GM12878 (cell line): ENCODE measurements at regions not wholly inside any gene's neighbourhood (a gene's known extent, or its start where the extent isn't known, plus 50 kb on each side); places are given as distances from the start of the nearest gene placed in this dataset.

Experiments
- ATAC-seq: fragments of 200-7000 bp; cut with Tn5 transposase; 3 replicates; pipeline ENCODE4 v1.9.1; 2020; ENCODE audit warnings: mild to moderate bottlenecking, moderate library complexity
- BruUV-seq: library from RNA; stranded (reverse); fragments of 400-500 nt; replicated peaks from 2 replicates; lab custom pipeline; 2021; lab: Mats Ljungman, UMichigan
- CTCF ChIA-PET: fragments of 300-600 bp; sonication (Branson Sonifier 250); formaldehyde crosslinking; extraction: SDS; loops from one replicate; lab custom pipeline; 2021; ENCODE audit warnings: inconsistent platforms; lab: Yijun Ruan, JAX
- POLR2A ChIA-PET: fragments of 350-600 bp; formaldehyde crosslinking; extraction: SDS; loops from one replicate; lab custom pipeline; 2021; ENCODE audit warnings: inconsistent platforms; lab: Charles Lee
- RAD21 ChIA-PET: fragments of 300-600 bp; sonication (Branson Sonifier 250); formaldehyde crosslinking; loops from one replicate; lab custom pipeline; 2023; ENCODE audit warnings: antibody characterized with exemption; ENCODE audit not compliant: unreplicated experiment; lab: Charles Lee
- SMC1A ChIA-PET: fragments of 300-600 bp; sonication (Branson Sonifier 250); formaldehyde crosslinking; loops from one replicate; lab custom pipeline; 2023; ENCODE audit not compliant: unreplicated experiment, uncharacterized antibody; lab: Charles Lee
- DNase-seq: peaks from one replicate; pipeline ENCODE4 v3.0.0-alpha.2; 2011; ENCODE audit warnings: low read depth, low spot score
- FAIRE-seq: peaks from 3 replicates; lab custom pipeline; 2011; peaks lifted over from hg19 to GRCh38; lab: Jason Lieb, UNC
- H2AFZ ChIP-seq: 2 replicates; pipeline ENCODE4 v1.6.0; 2011; ENCODE audit warnings: low read depth, low read length, control low read depth; ENCODE audit not compliant: control insufficient read depth
- H3K27ac ChIP-seq: 2 replicates; pipeline ENCODE4 v1.5.1; 2011; ENCODE audit warnings: control low read depth; ENCODE audit not compliant: control insufficient read depth, insufficient read depth
- H3K27me3 ChIP-seq, 2 experiments: replicated peaks in 1 of 2; 2 replicates each; pipeline versions ENCODE4 v1.6.0 to v1.6.1; 2011; ENCODE audit warnings: low read length in 1 of 2; ENCODE audit not compliant: control insufficient read depth in 2 of 2, insufficient read depth in 2 of 2
- H3K36me3 ChIP-seq, 2 experiments: 2 replicates each; pipeline ENCODE4 v1.5.1; 2011; ENCODE audit warnings: low read length in 1 of 2; ENCODE audit not compliant: control insufficient read depth in 2 of 2, insufficient read depth in 2 of 2
- H3K4me1 ChIP-seq: 2 replicates; pipeline ENCODE4 v1.6.1; 2011; ENCODE audit warnings: mild to moderate bottlenecking, low read length, moderate library complexity, mixed read lengths; ENCODE audit not compliant: control insufficient read depth, insufficient read depth
- H3K4me2 ChIP-seq: 2 replicates; pipeline ENCODE4 v1.6.0; 2011; ENCODE audit warnings: control low read depth; ENCODE audit not compliant: control insufficient read depth, insufficient read depth
- H3K4me3 ChIP-seq: fragments of 200-600 bp; sonication (generic); 2 replicates; pipeline ENCODE4 v1.5.1; 2016
- H3K79me2 ChIP-seq: 2 replicates; pipeline ENCODE4 v1.6.0; 2011; ENCODE audit warnings: low read length; ENCODE audit not compliant: control insufficient read depth, insufficient read depth
- H3K9ac ChIP-seq: 2 replicates; pipeline ENCODE4 v1.8.0; 2011; ENCODE audit warnings: low read length, control low read depth, mixed read lengths; ENCODE audit not compliant: control insufficient read depth, insufficient read depth
- H3K9me3 ChIP-seq: replicated peaks from 3 replicates; pipeline ENCODE4 v1.5.1; 2011; ENCODE audit warnings: mild to moderate bottlenecking, low read length; ENCODE audit not compliant: control insufficient read depth, insufficient read depth
- H4K20me1 ChIP-seq: 2 replicates; pipeline ENCODE4 v1.6.0; 2011; ENCODE audit not compliant: control insufficient read depth, insufficient read depth
- ATF7 ChIP-seq: fragments of 450-650 bp; IDR thresholded peaks from 2 replicates; pipeline ENCODE4 v1.6.1; 2016; ENCODE audit warnings: low read depth, mild to moderate bottlenecking
- CBX5 ChIP-seq: sonication (generic); IDR thresholded peaks from 2 replicates; pipeline ENCODE4 v1.6.1; 2016; ENCODE audit warnings: low read depth, moderate library complexity, mild to moderate bottlenecking, inconsistent platforms
- CHD2 ChIP-seq: IDR thresholded peaks from 2 replicates; pipeline ENCODE4 v1.6.1; 2011; ENCODE audit warnings: low read depth, low read length, improper control_type of control experiment, borderline replicate concordance
- IKZF1 ChIP-seq: fragments of 450-650 bp; conservative IDR thresholded peaks from 2 replicates; pipeline ENCODE4 v1.6.1; 2017; ENCODE audit warnings: antibody characterized with exemption, mild to moderate bottlenecking
- IRF4 ChIP-seq: IDR thresholded peaks from 2 replicates; pipeline ENCODE4 v1.6.1; 2011; ENCODE audit warnings: low read depth, low read length
- NFIC ChIP-seq: IDR thresholded peaks from 2 replicates; pipeline ENCODE4 v1.6.1; 2012; ENCODE audit warnings: low read depth, mild to moderate bottlenecking, inconsistent platforms, low read length, moderate library complexity
- NR2C2 ChIP-seq: IDR thresholded peaks from 2 replicates; pipeline ENCODE4 v1.6.1; 2011; ENCODE audit warnings: borderline replicate concordance, low read depth; ENCODE audit not compliant: control insufficient read depth, insufficient read length
- PAX8 ChIP-seq: fragments of 450-650 bp; IDR thresholded peaks from 2 replicates; pipeline ENCODE4 v1.6.1; 2017; ENCODE audit warnings: mild to moderate bottlenecking, moderate library complexity
- PML ChIP-seq: IDR thresholded peaks from 2 replicates; pipeline ENCODE4 v1.6.1; 2012; ENCODE audit warnings: low read length, inconsistent platforms
- POU2F2 ChIP-seq: IDR thresholded peaks from 3 replicates; pipeline ENCODE4 v1.6.1; 2011; ENCODE audit warnings: low read depth, mild to moderate bottlenecking, low read length, borderline replicate concordance
- RELA ChIP-seq: fragments of 450-650 bp; IDR thresholded peaks from 2 replicates; pipeline ENCODE4 v1.8.0; 2014; ENCODE audit warnings: borderline replicate concordance; ENCODE audit not compliant: partially characterized antibody
- SIX5 ChIP-seq: IDR thresholded peaks from 2 replicates; pipeline ENCODE4 v1.6.1; 2011; ENCODE audit warnings: mild to moderate bottlenecking, low read depth, low read length, moderate library complexity; ENCODE audit not compliant: severe bottlenecking
- SMAD5 ChIP-seq: IDR thresholded peaks from 2 replicates; pipeline ENCODE4 v1.6.1; 2016; ENCODE audit warnings: antibody characterized with exemption, low read depth
- SUZ12 ChIP-seq: fragments of 200-600 bp; sonication (generic); IDR thresholded peaks from one replicate; pipeline ENCODE4 v1.6.1; 2018; ENCODE audit warnings: antibody characterized with exemption, mild to moderate bottlenecking; ENCODE audit not compliant: unreplicated experiment
- WRNIP1 ChIP-seq: IDR thresholded peaks from 2 replicates; pipeline ENCODE4 v1.6.1; 2011; ENCODE audit warnings: low read depth, low read length, improper control_type of control experiment, borderline replicate concordance
- WGBS: methylation state at CpG from one replicate; pipeline ENCODE4 v1.1.6; 2016; ENCODE audit warnings: low lambda C conversion rate; ENCODE audit not compliant: insufficient replicate concordance, insufficient coverage; ENCODE audit errors: missing lambda C conversion rate; 5-methylcytosine and 5-hydroxymethylcytosine counted together
- in situ Hi-C: fragments of 300-500 bp; cut with MboI; formaldehyde crosslinking; loops from 9 replicates; pipeline ENCODE4 v1.14.3; 2018; ENCODE audit warnings: mixed read lengths
- intact Hi-C: fragments of 100-400 bp; cut with micrococcal nuclease; formaldehyde crosslinking; loops from one replicate; pipeline ENCODE4 v1.14.2; 2022; ENCODE audit not compliant: unreplicated experiment
- TF ChIP-seq, protein P1 (sequence below): fragments of 150-350 bp; IDR thresholded peaks from 2 replicates; pipeline ENCODE4 v1.6.1; 2014; ENCODE audit warnings: mild to moderate bottlenecking, low read depth, low read length
- TF ChIP-seq, protein P2 (sequence below): IDR thresholded peaks from 2 replicates; pipeline ENCODE4 v1.6.1; 2011; ENCODE audit warnings: borderline replicate concordance, low read depth, mild to moderate bottlenecking, moderate library complexity, mixed read lengths, low read length; ENCODE audit not compliant: insufficient read depth; ENCODE audit errors: extremely low read length
- TF ChIP-seq, protein P3 (sequence below): fragments of 450-650 bp; formaldehyde crosslinking; IDR thresholded peaks from 2 replicates; pipeline ENCODE4 v1.4.0; 2020; ENCODE audit warnings: mild to moderate bottlenecking, moderate library complexity
- TF ChIP-seq, protein P4 (sequence below): IDR thresholded peaks from 2 replicates; pipeline ENCODE4 v1.6.1; 2012; ENCODE audit warnings: low read depth, low read length, improper control_type of control experiment

DNA sequence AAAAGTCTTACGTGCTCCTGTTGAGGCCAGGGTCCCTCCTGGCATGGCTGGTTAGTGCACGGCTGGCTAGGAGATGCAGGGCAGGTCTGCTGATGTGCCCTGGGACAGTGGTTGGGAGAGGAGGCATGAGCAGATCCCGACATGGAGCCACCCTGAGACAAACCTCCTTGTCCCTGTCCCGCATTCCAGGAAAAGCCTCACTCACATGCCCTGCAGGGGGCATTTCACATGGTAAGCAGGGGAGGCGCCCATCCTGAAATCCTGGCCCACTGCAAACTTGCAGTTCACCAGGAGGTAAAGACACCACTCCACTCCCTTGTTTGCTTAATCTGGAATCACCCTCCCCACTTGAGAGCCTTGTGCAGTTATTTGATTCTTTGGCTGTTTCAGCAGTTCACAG is 116.7 kb upstream of the SLC24A3 start:
- H3K9ac ChIP-seq, result no peak overlapping the region
- no peaks in the 10 kb centered on the region for H3K4me1 ChIP-seq
- SMC1A ChIA-PET, result no interaction called here
- RAD21 ChIA-PET, result no interaction called here
- no peak overlapping the region for H2AFZ ChIP-seq
- no peaks in the 10 kb centered on the region for H3K27me3 ChIP-seq
- in situ Hi-C loops (no loop called here), intact Hi-C loops (no loop called here)
- H3K9me3 ChIP-seq, result no peaks in the 10 kb centered on the region; the same call in 2 of the 3 replicates
- DNase-seq, result no peak
- TF ChIP-seq IKZF1 (no peak), CBX5 (no peak), NR2C2 (no peak), PML (no peak), PAX8 (no peak), SUZ12 (no peak), SMAD5 (no peak), WRNIP1 (no peak), RELA (no peak), POU2F2 (no peak), CHD2 (no peak), IRF4 (no peak), SIX5 (no peak), ATF7 (no peak), NFIC (no peak)
- TF ChIP-seq, protein P1, sequence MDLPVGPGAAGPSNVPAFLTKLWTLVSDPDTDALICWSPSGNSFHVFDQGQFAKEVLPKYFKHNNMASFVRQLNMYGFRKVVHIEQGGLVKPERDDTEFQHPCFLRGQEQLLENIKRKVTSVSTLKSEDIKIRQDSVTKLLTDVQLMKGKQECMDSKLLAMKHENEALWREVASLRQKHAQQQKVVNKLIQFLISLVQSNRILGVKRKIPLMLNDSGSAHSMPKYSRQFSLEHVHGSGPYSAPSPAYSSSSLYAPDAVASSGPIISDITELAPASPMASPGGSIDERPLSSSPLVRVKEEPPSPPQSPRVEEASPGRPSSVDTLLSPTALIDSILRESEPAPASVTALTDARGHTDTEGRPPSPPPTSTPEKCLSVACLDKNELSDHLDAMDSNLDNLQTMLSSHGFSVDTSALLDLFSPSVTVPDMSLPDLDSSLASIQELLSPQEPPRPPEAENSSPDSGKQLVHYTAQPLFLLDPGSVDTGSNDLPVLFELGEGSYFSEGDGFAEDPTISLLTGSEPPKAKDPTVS, result no peak
- TF ChIP-seq, protein P2, sequence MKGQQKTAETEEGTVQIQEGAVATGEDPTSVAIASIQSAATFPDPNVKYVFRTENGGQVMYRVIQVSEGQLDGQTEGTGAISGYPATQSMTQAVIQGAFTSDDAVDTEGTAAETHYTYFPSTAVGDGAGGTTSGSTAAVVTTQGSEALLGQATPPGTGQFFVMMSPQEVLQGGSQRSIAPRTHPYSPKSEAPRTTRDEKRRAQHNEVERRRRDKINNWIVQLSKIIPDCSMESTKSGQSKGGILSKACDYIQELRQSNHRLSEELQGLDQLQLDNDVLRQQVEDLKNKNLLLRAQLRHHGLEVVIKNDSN, result no peak
- TF ChIP-seq, protein P3, sequence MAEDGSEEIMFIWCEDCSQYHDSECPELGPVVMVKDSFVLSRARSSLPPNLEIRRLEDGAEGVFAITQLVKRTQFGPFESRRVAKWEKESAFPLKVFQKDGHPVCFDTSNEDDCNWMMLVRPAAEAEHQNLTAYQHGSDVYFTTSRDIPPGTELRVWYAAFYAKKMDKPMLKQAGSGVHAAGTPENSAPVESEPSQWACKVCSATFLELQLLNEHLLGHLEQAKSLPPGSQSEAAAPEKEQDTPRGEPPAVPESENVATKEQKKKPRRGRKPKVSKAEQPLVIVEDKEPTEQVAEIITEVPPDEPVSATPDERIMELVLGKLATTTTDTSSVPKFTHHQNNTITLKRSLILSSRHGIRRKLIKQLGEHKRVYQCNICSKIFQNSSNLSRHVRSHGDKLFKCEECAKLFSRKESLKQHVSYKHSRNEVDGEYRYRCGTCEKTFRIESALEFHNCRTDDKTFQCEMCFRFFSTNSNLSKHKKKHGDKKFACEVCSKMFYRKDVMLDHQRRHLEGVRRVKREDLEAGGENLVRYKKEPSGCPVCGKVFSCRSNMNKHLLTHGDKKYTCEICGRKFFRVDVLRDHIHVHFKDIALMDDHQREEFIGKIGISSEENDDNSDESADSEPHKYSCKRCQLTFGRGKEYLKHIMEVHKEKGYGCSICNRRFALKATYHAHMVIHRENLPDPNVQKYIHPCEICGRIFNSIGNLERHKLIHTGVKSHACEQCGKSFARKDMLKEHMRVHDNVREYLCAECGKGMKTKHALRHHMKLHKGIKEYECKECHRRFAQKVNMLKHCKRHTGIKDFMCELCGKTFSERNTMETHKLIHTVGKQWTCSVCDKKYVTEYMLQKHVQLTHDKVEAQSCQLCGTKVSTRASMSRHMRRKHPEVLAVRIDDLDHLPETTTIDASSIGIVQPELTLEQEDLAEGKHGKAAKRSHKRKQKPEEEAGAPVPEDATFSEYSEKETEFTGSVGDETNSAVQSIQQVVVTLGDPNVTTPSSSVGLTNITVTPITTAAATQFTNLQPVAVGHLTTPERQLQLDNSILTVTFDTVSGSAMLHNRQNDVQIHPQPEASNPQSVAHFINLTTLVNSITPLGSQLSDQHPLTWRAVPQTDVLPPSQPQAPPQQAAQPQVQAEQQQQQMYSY (CRISPR knock-in tag), result no peak
- TF ChIP-seq, protein P4, sequence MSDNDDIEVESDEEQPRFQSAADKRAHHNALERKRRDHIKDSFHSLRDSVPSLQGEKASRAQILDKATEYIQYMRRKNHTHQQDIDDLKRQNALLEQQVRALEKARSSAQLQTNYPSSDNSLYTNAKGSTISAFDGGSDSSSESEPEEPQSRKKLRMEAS, result no peak
- ATAC-seq, result no peak
- FAIRE-seq, result no peak
- H3K4me3 ChIP-seq, result no peak overlapping the region
- no peak overlapping the region for H3K27ac ChIP-seq
- H3K79me2 ChIP-seq, result no peaks in the 10 kb centered on the region
- POLR2A ChIA-PET, result no interaction called here
- H3K36me3 ChIP-seq, result no peaks in the 10 kb centered on the region
- H4K20me1 ChIP-seq, result no peaks in the 10 kb centered on the region
- no peak overlapping the region for H3K4me2 ChIP-seq
- CTCF ChIA-PET, result no interaction called here
- 43% methylated on average over 5 of the region's 5 CpGs for WGBS
- BruUV-seq, result no TSS peak
